Liver (tissue), 3 donors: ENCODE measurements at regions not wholly inside any gene's neighbourhood (a gene's known extent, or its start where the extent isn't known, plus 50 kb on each side); places are given as distances from the start of the nearest gene placed in this dataset.

Experiments used
- CTCF ChIP-seq: fragments of 150-350 bp; IDR thresholded peaks from 2 replicates; pipeline ENCODE4 v1.5.1; 2017; ENCODE audit warnings: improper control_type of control experiment, low read depth, low read length; ENCODE audit not compliant: missing input control
- EGR1 ChIP-seq, 2 donors: IDR thresholded peaks; 2 replicates each; pipeline ENCODE4 v1.6.1; 2016 to 2018; ENCODE audit warnings: antibody characterized with exemption in 2 of 2, low read depth in 2 of 2
- FOXA1 ChIP-seq: IDR thresholded peaks from 2 replicates; pipeline ENCODE4 v1.6.1; 2016; ENCODE audit warnings: antibody characterized with exemption
- GABPA ChIP-seq, 2 donors: IDR thresholded peaks in 1 of 2; conservative IDR thresholded peaks in 1 of 2; 2 replicates each; pipeline ENCODE4 v1.6.1; 2016; ENCODE audit warnings: antibody characterized with exemption in 2 of 2, mild to moderate bottlenecking in 1 of 2, moderate library complexity in 1 of 2
- HNF4A ChIP-seq, 2 donors: conservative IDR thresholded peaks; 2 replicates each; pipeline ENCODE4 v1.6.1; 2016; ENCODE audit warnings: antibody characterized with exemption in 2 of 2, mild to moderate bottlenecking in 2 of 2
- MAX ChIP-seq: IDR thresholded peaks from 2 replicates; pipeline ENCODE4 v1.6.1; 2016; ENCODE audit warnings: antibody characterized with exemption
- NR2F2 ChIP-seq: IDR thresholded peaks from 2 replicates; pipeline ENCODE4 v1.6.1; 2016; ENCODE audit warnings: antibody characterized with exemption
- RAD21 ChIP-seq, 2 donors: IDR thresholded peaks; 2 replicates each; pipeline ENCODE4 v1.6.1; 2016; ENCODE audit warnings: antibody characterized with exemption in 2 of 2, mild to moderate bottlenecking in 2 of 2
- REST ChIP-seq: IDR thresholded peaks from 2 replicates; pipeline ENCODE4 v1.6.1; 2016; ENCODE audit warnings: antibody characterized with exemption, mild to moderate bottlenecking
- SP1 ChIP-seq: IDR thresholded peaks from 2 replicates; pipeline ENCODE4 v1.6.1; 2018; ENCODE audit warnings: antibody characterized with exemption, mild to moderate bottlenecking
- TAF1 ChIP-seq: conservative IDR thresholded peaks from 2 replicates; pipeline ENCODE4 v1.6.1; 2016; ENCODE audit warnings: antibody characterized with exemption, mild to moderate bottlenecking
- YY1 ChIP-seq: IDR thresholded peaks from 2 replicates; pipeline ENCODE4 v1.6.1; 2016; ENCODE audit warnings: antibody characterized with exemption, mild to moderate bottlenecking
- ZBTB33 ChIP-seq: IDR thresholded peaks from 2 replicates; pipeline ENCODE4 v1.6.1; 2016; ENCODE audit warnings: antibody characterized with exemption
- donor health status: healthy.
- donor health status: healthy.

- TF ChIP-seq GABPA (IDR thresholded peaks at IDR 0.05 in 1 of 2, conservative IDR thresholded peaks at IDR 0.05 in 1 of 2) (no peak), CTCF (no peak), ZBTB33 (no peak), REST (no peak), EGR1 (IDR thresholded peaks at IDR 0.05; ENCODE audit: low read depth in 2 of 2) (no peak), TAF1 (no peak), SP1 (no peak), FOXA1 (no peak), HNF4A (conservative IDR thresholded peaks at IDR 0.05) (no peak), RAD21 (IDR thresholded peaks at IDR 0.05) (no peak), MAX (no peak), YY1 (no peak), NR2F2 (no peak)
Observed at GRCh38 chr5:117633093-117633492, 1058.5 kb upstream of the SEMA6A start.
